A204.1 (cell line): ENCODE measurements at regions not wholly inside any gene's neighbourhood (a gene's known extent, or its start where the extent isn't known, plus 50 kb on each side); places are given as distances from the start of the nearest gene placed in this dataset.
"Not testable (repeated sequence)": the region's sequence is repeated elsewhere in the genome, so short reads cannot be mapped to it uniquely, and the experiment has no call there.

Experiments used
- FAIRE-seq: peaks from 2 replicates; lab custom pipeline; 2012; peaks lifted over from hg19 to GRCh38; lab: Jason Lieb, UNC

- no peak for FAIRE-seq
These were observed 351.9 kb upstream of the CELF2 start for GRCh38 chr10:10665750-10666149.

GRCh38 chr10:10667466-10667865, 350.2 kb upstream of the CELF2 start:
- no peak for FAIRE-seq

- no peak for FAIRE-seq
These were observed 340.7 kb upstream of the CELF2 start for GRCh38 chr10:10676972-10677371.

GRCh38 chr10:10677479-10677878, 340.2 kb upstream of the CELF2 start:
- no peak for FAIRE-seq

- FAIRE-seq: no peak
These were observed 337.2 kb upstream of the CELF2 start for GRCh38 chr10:10680496-10680895.

- FAIRE-seq: no peak
These were observed 332.7 kb upstream of the CELF2 start for GRCh38 chr10:10684972-10685371.

GRCh38 chr10:10685566-10685965, 332.1 kb upstream of the CELF2 start:
- no peak for FAIRE-seq

GRCh38 chr10:10687751-10688150, 329.9 kb upstream of the CELF2 start:
- FAIRE-seq: no peak

- no peak for FAIRE-seq
These were observed 318.2 kb upstream of the CELF2 start for GRCh38 chr10:10699427-10699826.

GRCh38 chr10:10701084-10701611, 316.5 kb upstream of the CELF2 start:
- no peak for FAIRE-seq

GRCh38 chr10:10702211-10702610, 315.5 kb upstream of the CELF2 start:
- no peak for FAIRE-seq

- no peak for FAIRE-seq
These were observed 314.3 kb upstream of the CELF2 start for GRCh38 chr10:10703382-10703781.

- FAIRE-seq: no peak
These were observed 305.4 kb upstream of the CELF2 start for GRCh38 chr10:10712155-10712704.

GRCh38 chr10:10714327-10714726, 303.3 kb upstream of the CELF2 start:
- no peak for FAIRE-seq

- FAIRE-seq: no peak
These were observed 300.7 kb upstream of the CELF2 start for GRCh38 chr10:10716972-10717371.

GRCh38 chr10:10722422-10722821, 295.2 kb upstream of the CELF2 start:
- no peak for FAIRE-seq

- FAIRE-seq: no peak
These were observed 292.5 kb upstream of the CELF2 start for GRCh38 chr10:10725196-10725595.

- no peak for FAIRE-seq
These were observed 291.6 kb upstream of the CELF2 start for GRCh38 chr10:10726101-10726500.

- FAIRE-seq: not testable (repeated sequence)
These were observed 290.3 kb upstream of the CELF2 start for GRCh38 chr10:10727411-10727810.

- FAIRE-seq: no peak
These were observed 289.9 kb upstream of the CELF2 start for GRCh38 chr10:10727812-10728211.

GRCh38 chr10:10730471-10731043, 287.1 kb upstream of the CELF2 start:
- FAIRE-seq: no peak

- FAIRE-seq: no peak
These were observed 286.3 kb upstream of the CELF2 start for GRCh38 chr10:10731366-10731765.

GRCh38 chr10:10734356-10735064, 283.2 kb upstream of the CELF2 start:
- no peak for FAIRE-seq

- FAIRE-seq: no peak
These were observed 272.4 kb upstream of the CELF2 start for GRCh38 chr10:10745291-10745690.
